RWPE1 (cell line): ENCODE measurements at regions not wholly inside any gene's neighbourhood (a gene's known extent, or its start where the extent isn't known, plus 50 kb on each side); places are given as distances from the start of the nearest gene placed in this dataset.
A peak's percentile ranks its signal among the peaks of the same experiment; 100 is the strongest.

Source experiments
- CTCF ChIA-PET: fragments of 350-600 bp; sonication (Branson Sonifier 250); formaldehyde crosslinking; extraction: SDS; loops from one replicate; lab custom pipeline; 2021; lab: Yijun Ruan, JAX
- POLR2A ChIA-PET: fragments of 400-600 bp; formaldehyde crosslinking; extraction: SDS; loops from one replicate; lab custom pipeline; 2020; ENCODE audit warnings: antibody characterized with exemption; ENCODE audit not compliant: low non-redundant PET; lab: Yijun Ruan, JAX
- DNase-seq: peaks from one replicate; pipeline ENCODE4 v3.0.0; 2012; ENCODE audit warnings: low spot score
- H3K27ac ChIP-seq: fragments of 450-650 bp; 2 replicates; pipeline ENCODE4 v1.5.1; 2017
- TF ChIP-seq, protein P1 (sequence below): fragments of 450-650 bp; conservative IDR thresholded peaks from 2 replicates; pipeline ENCODE4 v1.5.1; 2017; ENCODE audit warnings: low read depth, mild to moderate bottlenecking

- DNase-seq, result no peak
- POLR2A ChIA-PET, result no interaction called here
- TF ChIP-seq, protein P1, sequence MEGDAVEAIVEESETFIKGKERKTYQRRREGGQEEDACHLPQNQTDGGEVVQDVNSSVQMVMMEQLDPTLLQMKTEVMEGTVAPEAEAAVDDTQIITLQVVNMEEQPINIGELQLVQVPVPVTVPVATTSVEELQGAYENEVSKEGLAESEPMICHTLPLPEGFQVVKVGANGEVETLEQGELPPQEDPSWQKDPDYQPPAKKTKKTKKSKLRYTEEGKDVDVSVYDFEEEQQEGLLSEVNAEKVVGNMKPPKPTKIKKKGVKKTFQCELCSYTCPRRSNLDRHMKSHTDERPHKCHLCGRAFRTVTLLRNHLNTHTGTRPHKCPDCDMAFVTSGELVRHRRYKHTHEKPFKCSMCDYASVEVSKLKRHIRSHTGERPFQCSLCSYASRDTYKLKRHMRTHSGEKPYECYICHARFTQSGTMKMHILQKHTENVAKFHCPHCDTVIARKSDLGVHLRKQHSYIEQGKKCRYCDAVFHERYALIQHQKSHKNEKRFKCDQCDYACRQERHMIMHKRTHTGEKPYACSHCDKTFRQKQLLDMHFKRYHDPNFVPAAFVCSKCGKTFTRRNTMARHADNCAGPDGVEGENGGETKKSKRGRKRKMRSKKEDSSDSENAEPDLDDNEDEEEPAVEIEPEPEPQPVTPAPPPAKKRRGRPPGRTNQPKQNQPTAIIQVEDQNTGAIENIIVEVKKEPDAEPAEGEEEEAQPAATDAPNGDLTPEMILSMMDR, result no peak
- CTCF ChIA-PET, result interaction anchor here (0.7 kb wide), 1 partner anchor 857 kb away, joined by 7 read pairs; no protein-coding TSS in a partner anchor
- H3K27ac ChIP-seq, result no peak overlapping the region
These were observed 223.9 kb upstream of the EPHA5 start for GRCh38 chr4:65893957-65894755.

GRCh38 chr4:65893271-65893670 is 223.0 kb upstream of the EPHA5 start:
- no peak for DNase-seq
- no peak overlapping the region for H3K27ac ChIP-seq
- POLR2A ChIA-PET, result no interaction called here
- TF ChIP-seq, protein P1, result no peak
- CTCF ChIA-PET, result interaction anchor here (0.7 kb wide), 1 partner anchor 856 kb away, joined by 7 read pairs; no protein-coding TSS in a partner anchor

DNA sequence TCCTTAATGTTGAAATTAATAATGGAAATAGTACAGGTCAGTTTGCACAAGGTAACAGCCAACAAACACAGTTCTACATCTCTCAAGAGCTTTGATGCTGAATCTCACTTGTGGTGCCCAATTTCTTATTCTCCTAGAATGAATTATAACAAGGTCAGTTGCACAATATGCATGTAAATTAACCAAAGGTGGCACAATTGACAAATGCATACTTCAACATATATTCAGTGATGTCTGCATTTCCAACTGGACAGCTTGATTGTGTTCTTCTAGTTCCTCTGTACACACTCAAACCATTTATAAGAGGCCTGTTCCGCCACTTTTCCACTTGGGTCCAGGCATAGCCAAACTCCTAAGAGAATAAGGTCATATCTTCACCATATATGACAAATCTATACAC is 210.3 kb upstream of the EPHA5 start:
- H3K27ac ChIP-seq, result no peak overlapping the region
- DNase-seq, result no peak
- TF ChIP-seq, protein P1, result no peak
- ChIA-PET POLR2A (no interaction called here), CTCF (interaction anchor here (0.6 kb wide), 1 partner anchor 98 kb away, joined by 3 read pairs; no protein-coding TSS in a partner anchor)

DNA sequence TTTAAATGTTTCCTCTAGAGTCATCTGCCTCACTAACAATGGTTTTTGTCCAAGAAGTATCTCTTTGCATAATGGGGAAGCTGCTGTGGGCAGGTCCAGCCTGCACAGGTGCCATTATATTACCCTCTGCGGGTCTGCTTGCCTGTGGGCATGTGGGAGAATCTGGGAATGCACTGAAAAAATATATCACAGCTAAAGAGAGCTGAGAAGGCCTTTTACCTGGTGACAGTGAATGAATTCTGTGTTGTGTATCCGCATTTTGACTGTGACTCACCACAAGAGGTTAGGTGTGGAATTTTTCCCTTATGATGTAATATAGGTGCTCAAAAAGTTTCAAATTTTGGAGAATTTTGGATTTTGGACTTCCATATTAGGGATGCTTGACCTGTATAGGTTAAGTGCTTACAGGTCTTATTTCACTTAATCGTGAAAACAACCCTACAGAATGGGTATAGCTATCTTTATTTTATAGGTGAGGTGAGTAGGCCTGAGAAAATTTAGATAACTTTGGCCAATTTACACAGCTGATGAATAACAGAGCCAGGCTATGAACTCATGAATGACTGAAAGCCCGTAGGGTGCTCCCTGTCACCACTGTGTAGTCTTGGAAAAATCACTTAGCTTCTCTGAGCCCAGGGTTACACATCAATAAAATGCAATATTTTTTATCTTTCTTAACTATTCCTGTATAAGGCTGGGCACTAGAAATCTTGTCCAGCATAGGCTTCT is 198.0 kb upstream of the EPHA5 start:
- TF ChIP-seq, protein P1, result no peak
- DNase-seq, result no peak
- H3K27ac ChIP-seq, result no peak overlapping the region
- CTCF ChIA-PET, result no interaction called here
- POLR2A ChIA-PET, result no interaction called here

DNA sequence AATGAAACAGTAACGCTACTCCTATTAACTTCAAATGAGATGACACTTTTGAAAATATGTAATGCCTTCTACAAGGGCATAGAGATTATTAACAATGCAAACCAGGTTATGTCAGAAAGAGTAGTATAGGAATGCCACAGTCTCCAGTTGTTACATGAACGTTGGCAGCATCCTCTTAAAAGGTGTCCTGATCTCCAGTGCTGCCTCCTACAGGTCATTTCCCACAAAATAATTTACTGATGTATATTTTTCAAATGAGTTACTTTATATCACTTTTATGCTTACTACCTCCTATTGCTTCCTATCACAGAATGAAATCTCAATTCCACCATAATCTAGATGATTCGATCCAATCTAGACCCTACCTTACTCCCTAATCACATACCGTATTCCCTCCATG is 195.2 kb upstream of the EPHA5 start:
- H3K27ac ChIP-seq, result no peak overlapping the region
- ChIA-PET CTCF (no interaction called here), POLR2A (no interaction called here)
- TF ChIP-seq, protein P1, result no peak
- DNase-seq, result peak; percentile 1

GRCh38 chr4:65861993-65862392 is 191.7 kb upstream of the EPHA5 start:
- H3K27ac ChIP-seq, result no peak overlapping the region
- CTCF ChIA-PET, result no interaction called here
- no peak for DNase-seq
- POLR2A ChIA-PET, result no interaction called here
- TF ChIP-seq, protein P1, result no peak
